ENCODE measurements at regions not wholly inside any gene's neighbourhood (a gene's known extent, or its start where the extent isn't known, plus 50 kb on each side); places are given as distances from the start of the nearest gene placed in this dataset.

- no peaks in the 10 kb centered on the region for H3K4me1 ChIP-seq
- TF ChIP-seq CTCF (IDR thresholded peaks at IDR 0.05): no peak
- TF ChIP-seq POLR2AphosphoS5 (IDR thresholded peaks at IDR 0.05): no peak
- TF ChIP-seq EP300 (IDR thresholded peaks at IDR 0.05): no peak
- TF ChIP-seq POLR2A (IDR thresholded peaks at IDR 0.05): no peak
- H3K27ac ChIP-seq: no peak overlapping the region
- peaks cover 0 to 1% (median 0%) of the 10 kb centered on the region in 4 donors for H3K9me3 ChIP-seq
- intact Hi-C loops (cut with DNase I): no loop called here
- WGBS, 2 donors: 19 to 69% methylated on average over 4 of the region's 4 CpGs
- H3K4me3 ChIP-seq: no peak overlapping the region
- DNase-seq: no peak
- H3K36me3 ChIP-seq: no peaks in the 10 kb centered on the region
- no peaks in the 10 kb centered on the region for H3K27me3 ChIP-seq
Measured at GRCh38 chr11:15761235-15761634, 595.1 kb downstream of the SOX6 start.

- WGBS, 2 donors: 15 to 21% methylated on average over 1 of the region's 1 CpG
- Histone ChIP-seq H3K4me3 (no peak overlapping the region), H3K36me3 (no peaks in the 10 kb centered on the region), H3K9me3 (peaks cover 0 to 1% (median 0%) of the 10 kb centered on the region in 4 donors), H3K4me1 (no peaks in the 10 kb centered on the region), H3K27me3 (peaks cover 0 to 1% (median 0%) of the 10 kb centered on the region in 3 donors), H3K27ac (no peak overlapping the region)
- DNase-seq: no peak
- TF ChIP-seq EP300 (IDR thresholded peaks at IDR 0.05) (no peak), POLR2AphosphoS5 (IDR thresholded peaks at IDR 0.05) (no peak), POLR2A (IDR thresholded peaks at IDR 0.05) (no peak), CTCF (IDR thresholded peaks at IDR 0.05) (no peak)
- intact Hi-C loops (cut with DNase I): no loop called here
Measured at GRCh38 chr11:15764326-15764725, 592.0 kb downstream of the SOX6 start.

GRCh38 chr11:15764948-15765347 is 591.4 kb downstream of the SOX6 start:
- H3K4me1 ChIP-seq: no peaks in the 10 kb centered on the region
- no peaks in the 10 kb centered on the region for H3K36me3 ChIP-seq
- H3K27ac ChIP-seq: no peak overlapping the region
- peaks cover 0 to 4% (median 0%) of the 10 kb centered on the region in 3 donors for H3K27me3 ChIP-seq
- TF ChIP-seq POLR2AphosphoS5 (IDR thresholded peaks at IDR 0.05) (no peak), EP300 (IDR thresholded peaks at IDR 0.05) (no peak), POLR2A (IDR thresholded peaks at IDR 0.05) (no peak), CTCF (IDR thresholded peaks at IDR 0.05) (no peak)
- H3K9me3 ChIP-seq: peaks cover 0 to 1% (median 0%) of the 10 kb centered on the region in 4 donors
- intact Hi-C loops (cut with DNase I): no loop called here
- no peak overlapping the region for H3K4me3 ChIP-seq
- no peak for DNase-seq
- 33 to 80% methylated on average over 1 of the region's 1 CpG for WGBS, 2 donors

GRCh38 chr11:15765530-15765929 is 590.8 kb downstream of the SOX6 start:
- intact Hi-C loops (cut with DNase I): no loop called here
- no peak for DNase-seq
- TF ChIP-seq POLR2A (IDR thresholded peaks at IDR 0.05) (no peak), CTCF (IDR thresholded peaks at IDR 0.05) (no peak), EP300 (IDR thresholded peaks at IDR 0.05) (no peak), POLR2AphosphoS5 (IDR thresholded peaks at IDR 0.05) (no peak)
- peaks cover 0 to 1% (median 0%) of the 10 kb centered on the region in 4 donors for H3K9me3 ChIP-seq
- peaks cover 0 to 4% (median 0%) of the 10 kb centered on the region in 3 donors for H3K27me3 ChIP-seq
- no peaks in the 10 kb centered on the region for H3K36me3 ChIP-seq
- no peaks in the 10 kb centered on the region for H3K4me1 ChIP-seq
- H3K27ac ChIP-seq: no peak overlapping the region
- WGBS, 2 donors: 33 to 65% methylated on average over 3 of the region's 3 CpGs
- H3K4me3 ChIP-seq: no peak overlapping the region

GRCh38 chr11:15768321-15768720 is 588.0 kb downstream of the SOX6 start:
- TF ChIP-seq EP300 (IDR thresholded peaks at IDR 0.05): no peak
- no peak for TF ChIP-seq POLR2A (IDR thresholded peaks at IDR 0.05)
- TF ChIP-seq POLR2AphosphoS5 (IDR thresholded peaks at IDR 0.05): no peak
- TF ChIP-seq CTCF (IDR thresholded peaks at IDR 0.05): no peak
- peaks cover 0 to 4% (median 0%) of the 10 kb centered on the region in 3 donors for H3K27me3 ChIP-seq
- intact Hi-C loops (cut with DNase I): no loop called here

More at GRCh38 chr11:15768321-15768720, 588.0 kb downstream of the SOX6 start:
- Histone ChIP-seq H3K4me1 (no peaks in the 10 kb centered on the region), H3K9me3 (peaks cover 0 to 1% (median 0%) of the 10 kb centered on the region in 4 donors), H3K36me3 (no peaks in the 10 kb centered on the region), H3K4me3 (no peak overlapping the region), H3K27ac (no peak overlapping the region)
- DNase-seq: no peak
- WGBS, 2 donors: 28 to 73% methylated on average over 5 of the region's 5 CpGs
